GM19240 (cell line): ENCODE measurements at regions not wholly inside any gene's neighbourhood (a gene's known extent, or its start where the extent isn't known, plus 50 kb on each side); places are given as distances from the start of the nearest gene placed in this dataset.
A peak's percentile ranks its signal among the peaks of the same experiment; 100 is the strongest.
"Not testable (repeated sequence)": the region's sequence is repeated elsewhere in the genome, so short reads cannot be mapped to it uniquely, and the experiment has no call there.

Experiments
- DNase-seq: peaks from one replicate; pipeline ENCODE4 v3.0.0; 2011; ENCODE audit warnings: low spot score; ENCODE audit not compliant: insufficient read length

- DNase-seq, result not testable (repeated sequence)
Observed at GRCh38 chr1:228611707-228612106, 123.6 kb upstream of the RHOU start.

GRCh38 chr1:228622002-228622716 is 113.1 kb upstream of the RHOU start:
- not testable (repeated sequence) for DNase-seq

- DNase-seq, result not testable (repeated sequence)
Observed at GRCh38 chr1:228626481-228626880, 108.8 kb upstream of the RHOU start.

GRCh38 chr1:228632858-228633257 is 102.4 kb upstream of the RHOU start:
- DNase-seq, result not testable (repeated sequence)

GRCh38 chr1:228635304-228635703 is 100.0 kb upstream of the RHOU start:
- DNase-seq, result not testable (repeated sequence)

GRCh38 chr1:228637529-228637928 is 97.8 kb upstream of the RHOU start:
- not testable (repeated sequence) for DNase-seq

- DNase-seq, result no peak
Observed at GRCh38 chr1:228646717-228647522, 88.4 kb upstream of the RHOU start.

- no peak for DNase-seq
Observed at GRCh38 chr1:228647523-228648444, 87.5 kb upstream of the RHOU start.

- no peak for DNase-seq
Observed at GRCh38 chr1:228648647-228649383, 86.5 kb upstream of the RHOU start.

GRCh38 chr1:228650141-228650540 is 85.1 kb upstream of the RHOU start:
- DNase-seq, result no peak

- DNase-seq, result no peak
Observed at GRCh38 chr1:228650946-228651345, 84.3 kb upstream of the RHOU start.

GRCh38 chr1:228652116-228652515 is 83.2 kb upstream of the RHOU start:
- DNase-seq, result no peak

- not testable (repeated sequence) for DNase-seq
Observed at GRCh38 chr1:228653057-228653456, 82.2 kb upstream of the RHOU start.

GRCh38 chr1:228653748-228654147 is 81.5 kb upstream of the RHOU start:
- DNase-seq, result no peak

- no peak for DNase-seq
Observed at GRCh38 chr1:228655796-228656394, 79.4 kb upstream of the RHOU start.

GRCh38 chr1:228662007-228662689 is 73.1 kb upstream of the RHOU start:
- not testable (repeated sequence) for DNase-seq

GRCh38 chr1:228664399-228664914 is 70.8 kb upstream of the RHOU start:
- DNase-seq, result peak; percentile 29

GRCh38 chr1:228666686-228667623 is 68.3 kb upstream of the RHOU start:
- DNase-seq, result no peak
